ENCODE measurements at regions not wholly inside any gene's neighbourhood (a gene's known extent, or its start where the extent isn't known, plus 50 kb on each side); places are given as distances from the start of the nearest gene placed in this dataset.

DNA sequence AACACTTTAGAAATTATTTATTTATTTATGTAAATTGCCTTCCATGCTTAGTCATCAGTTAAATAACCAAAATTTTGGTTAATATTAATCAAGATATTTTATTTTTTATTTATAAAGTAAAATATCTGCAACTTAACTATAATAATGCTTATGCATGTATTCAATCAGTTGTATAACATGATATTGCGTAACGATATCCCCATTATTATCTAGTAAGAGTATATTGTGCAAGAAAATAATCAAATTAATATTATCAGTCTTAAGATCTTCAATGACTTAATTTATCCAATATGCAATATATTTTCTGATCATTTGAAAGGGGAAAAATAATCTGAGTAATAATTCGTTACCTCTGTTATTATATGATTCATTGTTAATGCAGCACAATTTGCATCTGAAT is 596.7 kb downstream of the GABRG1 start:
- TF ChIP-seq, protein P1, sequence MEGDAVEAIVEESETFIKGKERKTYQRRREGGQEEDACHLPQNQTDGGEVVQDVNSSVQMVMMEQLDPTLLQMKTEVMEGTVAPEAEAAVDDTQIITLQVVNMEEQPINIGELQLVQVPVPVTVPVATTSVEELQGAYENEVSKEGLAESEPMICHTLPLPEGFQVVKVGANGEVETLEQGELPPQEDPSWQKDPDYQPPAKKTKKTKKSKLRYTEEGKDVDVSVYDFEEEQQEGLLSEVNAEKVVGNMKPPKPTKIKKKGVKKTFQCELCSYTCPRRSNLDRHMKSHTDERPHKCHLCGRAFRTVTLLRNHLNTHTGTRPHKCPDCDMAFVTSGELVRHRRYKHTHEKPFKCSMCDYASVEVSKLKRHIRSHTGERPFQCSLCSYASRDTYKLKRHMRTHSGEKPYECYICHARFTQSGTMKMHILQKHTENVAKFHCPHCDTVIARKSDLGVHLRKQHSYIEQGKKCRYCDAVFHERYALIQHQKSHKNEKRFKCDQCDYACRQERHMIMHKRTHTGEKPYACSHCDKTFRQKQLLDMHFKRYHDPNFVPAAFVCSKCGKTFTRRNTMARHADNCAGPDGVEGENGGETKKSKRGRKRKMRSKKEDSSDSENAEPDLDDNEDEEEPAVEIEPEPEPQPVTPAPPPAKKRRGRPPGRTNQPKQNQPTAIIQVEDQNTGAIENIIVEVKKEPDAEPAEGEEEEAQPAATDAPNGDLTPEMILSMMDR (IDR thresholded peaks at IDR 0.05; ENCODE audit: poor library complexity, severe bottlenecking): no peak
- TF ChIP-seq EP300 (conservative IDR thresholded peaks at IDR 0.05; ENCODE audit: poor library complexity, severe bottlenecking) (no peak), EZH2 (IDR thresholded peaks at IDR 0.05; ENCODE audit: borderline replicate concordance, insufficient read depth, low read length, poor library complexity, severe bottlenecking) (no peak), RAD21 (conservative IDR thresholded peaks at IDR 0.05) (no peak), POLR2AphosphoS5 (IDR thresholded peaks at IDR 0.05) (no peak), MXI1 (conservative IDR thresholded peaks at IDR 0.05; ENCODE audit: poor library complexity, severe bottlenecking) (no peak), TAF1 (IDR thresholded peaks at IDR 0.05; ENCODE audit: low read depth) (no peak)
- TF ChIP-seq, protein P2, sequence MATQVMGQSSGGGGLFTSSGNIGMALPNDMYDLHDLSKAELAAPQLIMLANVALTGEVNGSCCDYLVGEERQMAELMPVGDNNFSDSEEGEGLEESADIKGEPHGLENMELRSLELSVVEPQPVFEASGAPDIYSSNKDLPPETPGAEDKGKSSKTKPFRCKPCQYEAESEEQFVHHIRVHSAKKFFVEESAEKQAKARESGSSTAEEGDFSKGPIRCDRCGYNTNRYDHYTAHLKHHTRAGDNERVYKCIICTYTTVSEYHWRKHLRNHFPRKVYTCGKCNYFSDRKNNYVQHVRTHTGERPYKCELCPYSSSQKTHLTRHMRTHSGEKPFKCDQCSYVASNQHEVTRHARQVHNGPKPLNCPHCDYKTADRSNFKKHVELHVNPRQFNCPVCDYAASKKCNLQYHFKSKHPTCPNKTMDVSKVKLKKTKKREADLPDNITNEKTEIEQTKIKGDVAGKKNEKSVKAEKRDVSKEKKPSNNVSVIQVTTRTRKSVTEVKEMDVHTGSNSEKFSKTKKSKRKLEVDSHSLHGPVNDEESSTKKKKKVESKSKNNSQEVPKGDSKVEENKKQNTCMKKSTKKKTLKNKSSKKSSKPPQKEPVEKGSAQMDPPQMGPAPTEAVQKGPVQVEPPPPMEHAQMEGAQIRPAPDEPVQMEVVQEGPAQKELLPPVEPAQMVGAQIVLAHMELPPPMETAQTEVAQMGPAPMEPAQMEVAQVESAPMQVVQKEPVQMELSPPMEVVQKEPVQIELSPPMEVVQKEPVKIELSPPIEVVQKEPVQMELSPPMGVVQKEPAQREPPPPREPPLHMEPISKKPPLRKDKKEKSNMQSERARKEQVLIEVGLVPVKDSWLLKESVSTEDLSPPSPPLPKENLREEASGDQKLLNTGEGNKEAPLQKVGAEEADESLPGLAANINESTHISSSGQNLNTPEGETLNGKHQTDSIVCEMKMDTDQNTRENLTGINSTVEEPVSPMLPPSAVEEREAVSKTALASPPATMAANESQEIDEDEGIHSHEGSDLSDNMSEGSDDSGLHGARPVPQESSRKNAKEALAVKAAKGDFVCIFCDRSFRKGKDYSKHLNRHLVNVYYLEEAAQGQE (IDR thresholded peaks at IDR 0.05; ENCODE audit: borderline replicate concordance): no peak
